SK-N-SH (cell line): ENCODE measurements at regions not wholly inside any gene's neighbourhood (a gene's known extent, or its start where the extent isn't known, plus 50 kb on each side); places are given as distances from the start of the nearest gene placed in this dataset.

Experiments used
- EP300 ChIP-seq, 2 experiments: IDR thresholded peaks; 2 replicates each; pipeline versions ENCODE4 v1.4.0 to v1.6.1; 2012; ENCODE audit warnings: borderline replicate concordance in 1 of 2, low read depth in 1 of 2, low read length in 1 of 2
- POLR2AphosphoS5 ChIP-seq: IDR thresholded peaks from 2 replicates; pipeline ENCODE4 v1.6.1; 2012; ENCODE audit warnings: low read depth, low read length
- USF1 ChIP-seq: IDR thresholded peaks from 2 replicates; pipeline ENCODE4 v1.4.0; 2012; ENCODE audit warnings: low read depth, borderline replicate concordance
- TF ChIP-seq, protein P1 (sequence below): fragments of 200-600 bp; sonication (generic); IDR thresholded peaks from 2 replicates; pipeline ENCODE4 v1.6.1; 2017; ENCODE audit warnings: antibody characterized with exemption, mild to moderate bottlenecking, moderate library complexity

DNA sequence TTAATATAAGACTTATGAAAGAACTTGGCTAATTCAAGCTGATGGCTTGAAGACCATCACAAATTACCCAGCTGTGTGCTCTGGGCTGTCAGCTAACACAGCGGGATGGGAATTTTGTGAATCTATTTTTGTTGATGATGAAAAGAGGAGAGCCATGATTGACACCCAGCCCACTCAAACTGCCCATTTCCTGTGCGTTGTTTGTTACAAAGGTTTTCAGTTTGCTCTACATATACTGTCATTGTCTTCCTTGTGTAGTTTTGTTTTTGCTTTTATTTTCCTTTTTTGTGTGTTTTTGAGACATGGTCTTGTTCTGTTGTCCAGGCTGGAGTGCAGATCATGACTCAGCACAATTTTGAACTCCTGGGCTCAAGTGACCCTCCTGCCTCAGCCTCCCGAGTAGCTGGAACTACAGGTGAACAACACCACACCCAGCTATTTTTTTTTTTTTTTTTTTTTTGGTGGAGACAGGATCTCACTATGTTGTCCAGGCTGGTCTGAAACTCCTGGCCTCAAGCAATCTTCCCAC, 400.3 kb downstream of the ICE1 start:
- TF ChIP-seq USF1 = no peak
- TF ChIP-seq, protein P1, sequence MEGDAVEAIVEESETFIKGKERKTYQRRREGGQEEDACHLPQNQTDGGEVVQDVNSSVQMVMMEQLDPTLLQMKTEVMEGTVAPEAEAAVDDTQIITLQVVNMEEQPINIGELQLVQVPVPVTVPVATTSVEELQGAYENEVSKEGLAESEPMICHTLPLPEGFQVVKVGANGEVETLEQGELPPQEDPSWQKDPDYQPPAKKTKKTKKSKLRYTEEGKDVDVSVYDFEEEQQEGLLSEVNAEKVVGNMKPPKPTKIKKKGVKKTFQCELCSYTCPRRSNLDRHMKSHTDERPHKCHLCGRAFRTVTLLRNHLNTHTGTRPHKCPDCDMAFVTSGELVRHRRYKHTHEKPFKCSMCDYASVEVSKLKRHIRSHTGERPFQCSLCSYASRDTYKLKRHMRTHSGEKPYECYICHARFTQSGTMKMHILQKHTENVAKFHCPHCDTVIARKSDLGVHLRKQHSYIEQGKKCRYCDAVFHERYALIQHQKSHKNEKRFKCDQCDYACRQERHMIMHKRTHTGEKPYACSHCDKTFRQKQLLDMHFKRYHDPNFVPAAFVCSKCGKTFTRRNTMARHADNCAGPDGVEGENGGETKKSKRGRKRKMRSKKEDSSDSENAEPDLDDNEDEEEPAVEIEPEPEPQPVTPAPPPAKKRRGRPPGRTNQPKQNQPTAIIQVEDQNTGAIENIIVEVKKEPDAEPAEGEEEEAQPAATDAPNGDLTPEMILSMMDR = no peak
- no peak for TF ChIP-seq POLR2AphosphoS5
- TF ChIP-seq EP300 (IDR thresholded peaks at IDR 0.05; ENCODE audit: borderline replicate concordance in 1 of 2, low read depth in 1 of 2, low read length in 1 of 2) = no peak
